Ramos (cell line): ENCODE measurements at regions not wholly inside any gene's neighbourhood (a gene's known extent, or its start where the extent isn't known, plus 50 kb on each side); places are given as distances from the start of the nearest gene placed in this dataset.
"Not testable (repeated sequence)": the region's sequence is repeated elsewhere in the genome, so short reads cannot be mapped to it uniquely, and the experiment has no call there.

Source experiments
- in situ Hi-C: fragments of 300-500 bp; cut with MboI; formaldehyde crosslinking; loops from one replicate; pipeline ENCODE4 v1.14.3; 2022; ENCODE audit warnings: low sequenced_read_pairs; ENCODE audit not compliant: unreplicated experiment

DNA sequence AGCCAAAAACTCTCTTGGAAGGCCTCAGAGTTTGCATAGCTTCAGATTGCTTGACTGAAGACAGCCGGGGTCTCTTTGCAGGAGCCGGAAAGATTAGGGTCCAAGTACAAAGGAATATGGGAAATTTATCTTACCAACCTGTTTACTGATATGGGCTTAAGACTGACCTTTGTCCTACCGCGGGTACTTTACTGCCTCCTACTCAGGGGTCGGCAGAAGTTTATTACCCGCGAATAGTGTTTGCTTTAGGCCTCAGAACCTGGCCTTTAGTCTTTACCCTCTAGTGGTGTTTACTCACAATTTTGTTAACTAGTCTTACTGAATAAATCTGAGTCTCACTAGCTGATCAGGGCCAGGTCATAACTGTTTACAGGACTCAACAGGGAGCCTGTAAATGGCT, 765.4 kb upstream of the SPRY2 start:
- in situ Hi-C loops: no loop called here

DNA sequence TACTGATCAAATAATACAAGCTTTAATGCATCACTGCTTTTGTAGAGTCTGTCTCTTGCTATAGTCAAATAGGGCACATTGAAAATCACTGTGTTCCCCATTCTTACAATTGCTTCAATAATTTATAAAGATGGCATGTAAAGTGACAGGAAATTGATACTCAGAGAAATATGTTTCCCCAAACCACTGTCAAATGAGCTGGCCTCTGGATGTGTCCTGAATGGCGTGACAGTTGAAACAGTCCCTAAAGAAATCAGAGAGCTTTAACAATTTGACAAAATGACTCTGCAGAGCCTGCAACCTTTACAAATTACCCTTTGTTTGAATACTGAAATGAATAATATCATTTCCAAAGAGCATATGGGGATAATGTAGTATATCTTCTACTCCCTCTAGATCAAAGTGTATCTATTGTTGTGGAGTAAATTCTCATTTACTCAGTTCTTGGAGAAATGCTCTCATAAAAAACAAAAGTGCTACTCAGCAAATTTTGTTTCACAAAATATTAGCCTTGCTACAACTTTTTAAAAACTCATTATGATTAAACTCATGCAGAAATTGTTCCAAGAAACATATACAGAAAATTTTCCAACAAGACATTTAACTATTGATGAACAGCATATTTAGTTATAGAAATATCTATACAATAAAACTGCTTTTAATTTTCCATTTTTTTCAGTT, 763.2 kb upstream of the SPRY2 start:
- in situ Hi-C loops: no loop called here

DNA sequence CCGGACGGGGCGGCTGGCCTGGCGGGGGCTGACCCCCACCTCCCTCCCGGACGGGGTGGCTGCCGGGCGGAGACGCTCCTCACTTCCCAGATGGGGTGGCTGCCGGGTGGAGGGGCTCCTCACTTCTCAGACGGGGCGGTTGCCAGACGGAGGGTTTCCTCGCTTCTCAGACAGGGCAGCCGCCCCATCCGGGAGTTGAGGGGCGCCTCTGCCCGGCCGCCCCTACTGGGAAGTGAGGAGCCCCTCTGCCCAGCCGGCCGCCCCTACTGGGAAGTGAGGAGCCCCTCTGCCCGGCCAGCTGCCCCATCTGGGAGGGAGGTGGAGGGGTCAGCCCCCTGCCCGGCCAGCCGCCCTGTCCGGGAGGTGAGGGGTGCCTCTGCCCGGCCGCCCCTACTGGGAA, 761.1 kb upstream of the SPRY2 start:
- in situ Hi-C loops: not testable (repeated sequence)

DNA sequence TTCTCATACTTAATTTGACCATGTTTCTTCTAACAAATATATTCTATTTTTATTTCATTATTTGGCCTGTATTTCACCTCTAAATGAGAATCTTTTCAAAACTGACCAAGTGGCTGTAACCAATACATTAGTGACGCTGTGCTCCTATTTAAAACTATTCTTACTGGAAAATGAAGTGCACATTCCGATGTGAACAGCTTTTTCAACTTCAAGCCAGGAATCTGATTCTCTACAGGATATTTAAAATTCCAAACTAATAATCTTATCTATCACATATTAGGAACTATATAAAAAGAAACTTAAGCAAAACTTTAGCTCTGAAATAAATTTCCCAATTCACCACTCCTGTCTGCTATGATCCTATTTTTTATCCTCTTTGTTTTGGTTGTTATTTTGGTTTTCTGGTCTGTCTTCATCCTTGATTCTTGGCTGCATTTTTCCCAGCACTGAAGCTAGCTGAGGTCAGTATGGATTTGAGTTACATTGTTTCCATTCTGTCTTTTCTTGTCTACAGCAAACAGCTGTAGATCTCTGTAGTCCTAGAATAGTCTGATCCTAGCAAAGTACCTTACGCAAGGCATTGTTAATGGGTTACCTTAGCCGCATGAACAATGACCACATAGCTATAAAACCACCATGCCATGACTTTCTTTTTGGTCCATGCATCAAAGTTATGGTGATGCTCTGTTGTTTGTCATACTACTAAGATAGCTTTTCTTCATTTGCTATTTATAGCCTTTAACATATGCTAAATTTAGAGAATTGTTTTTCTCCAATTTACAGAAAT, 748.6 kb upstream of the SPRY2 start:
- in situ Hi-C loops: no loop called here

DNA sequence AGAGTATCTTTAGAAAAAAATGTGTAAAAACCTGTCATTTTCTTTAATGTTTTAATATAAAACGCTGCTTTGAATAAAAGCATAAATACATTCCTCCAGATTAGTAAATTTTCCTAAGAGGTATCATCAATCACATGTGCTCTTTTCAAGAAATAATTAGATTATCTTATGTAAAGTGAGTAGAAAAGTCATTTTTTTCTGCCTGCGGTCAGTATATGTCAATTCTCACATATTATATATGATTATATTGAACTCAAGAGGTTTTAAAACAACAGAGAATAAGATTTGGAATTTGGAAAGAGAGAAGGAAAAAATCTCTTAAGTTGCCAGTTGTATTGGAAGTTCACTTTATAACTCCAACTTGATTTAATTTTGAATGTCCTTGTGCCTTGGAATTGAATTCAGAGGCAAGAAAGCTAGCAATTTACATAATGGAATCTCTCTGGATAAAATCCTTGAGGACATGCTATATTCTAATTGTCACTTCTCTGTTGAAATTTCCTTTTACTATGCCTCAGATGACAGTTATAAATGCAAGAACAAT, 740.1 kb upstream of the SPRY2 start:
- in situ Hi-C loops: no loop called here

DNA sequence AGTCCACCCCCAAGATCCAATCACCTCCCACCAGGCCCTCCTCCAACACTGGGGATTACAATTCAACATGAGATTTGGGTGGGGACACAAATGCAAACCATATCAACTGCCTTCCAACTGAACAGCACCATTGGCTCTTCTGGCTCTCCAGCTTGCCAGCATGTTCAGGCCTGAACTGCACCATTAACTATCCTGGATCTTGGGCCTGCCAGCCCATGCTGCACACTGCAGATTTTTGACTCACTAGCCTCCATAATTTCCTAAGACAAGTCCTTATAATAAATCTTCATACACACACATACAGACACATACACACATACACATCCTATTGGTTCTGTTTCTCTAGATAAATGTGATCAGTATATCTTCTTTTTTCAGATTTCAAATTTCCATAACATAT, 737.1 kb upstream of the SPRY2 start:
- in situ Hi-C loops: no loop called here

DNA sequence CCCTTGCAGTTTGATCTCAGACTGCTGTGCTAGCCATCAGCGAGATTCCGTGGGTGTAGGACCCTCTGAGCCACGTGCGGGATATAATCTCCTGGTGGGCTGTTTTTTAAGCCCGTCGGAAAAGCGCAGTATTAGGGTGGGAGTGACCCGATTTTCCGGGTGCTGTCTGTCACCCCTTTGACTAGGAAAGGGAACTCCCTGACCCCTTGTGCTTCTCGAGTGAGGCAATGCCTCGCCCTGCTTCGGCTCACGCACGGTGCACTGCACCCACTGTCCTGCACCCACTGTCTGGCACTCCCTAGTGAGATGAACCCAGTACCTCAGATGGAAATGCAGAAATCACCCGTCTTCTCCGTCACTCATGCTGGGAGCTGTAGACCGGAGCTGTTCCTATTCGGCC, 728.9 kb upstream of the SPRY2 start:
- in situ Hi-C loops: not testable (repeated sequence)

DNA sequence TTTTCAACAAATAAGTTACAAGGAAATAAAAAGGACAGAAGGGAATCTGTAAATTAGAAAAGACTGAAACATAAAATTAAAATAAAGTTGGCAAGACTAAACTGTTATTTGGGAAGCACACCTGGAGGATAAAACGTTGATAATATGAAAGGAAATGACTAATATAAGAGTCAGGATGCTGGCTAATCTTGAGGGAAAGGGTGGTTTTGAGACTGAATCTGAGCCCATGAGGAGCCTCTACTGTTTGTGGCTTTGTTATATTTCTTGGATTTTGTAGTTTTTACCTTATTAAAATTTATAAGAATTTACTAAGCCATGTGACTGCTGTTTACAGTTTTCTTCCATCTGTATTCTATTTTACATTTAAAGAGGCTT, 718.0 kb upstream of the SPRY2 start:
- in situ Hi-C loops: no loop called here

DNA sequence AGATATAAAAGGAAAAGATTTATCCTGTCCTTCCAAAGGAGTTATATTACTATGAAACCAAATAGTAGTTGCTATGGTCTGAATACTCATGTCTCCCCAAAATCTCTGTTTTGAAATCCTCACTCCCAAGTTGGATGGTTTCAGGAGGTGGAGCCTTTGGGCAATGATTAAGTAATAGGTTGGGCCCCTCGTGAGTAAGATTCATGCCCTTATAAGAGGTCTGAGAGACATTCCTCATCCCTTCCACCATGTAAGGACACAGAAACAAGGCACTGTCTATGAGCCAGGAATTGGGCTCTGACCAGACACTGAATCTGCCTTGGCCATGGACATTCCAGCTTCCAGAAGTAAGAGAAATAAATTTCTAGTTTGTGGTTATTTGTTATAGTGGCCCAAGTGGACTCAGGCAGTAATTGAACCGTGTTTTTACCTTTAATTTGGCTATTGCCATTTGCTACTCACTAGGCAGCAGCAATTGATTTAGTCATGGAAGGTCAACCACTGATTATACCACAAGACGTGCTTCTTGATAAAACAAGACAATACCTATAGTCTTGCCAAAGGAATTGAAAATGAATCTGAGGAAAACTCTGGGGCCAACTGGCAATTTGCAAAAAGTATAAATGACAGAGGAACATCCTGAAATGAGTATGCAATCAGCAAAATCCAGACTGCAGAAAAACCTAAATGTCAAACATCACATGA, 717.4 kb upstream of the SPRY2 start:
- in situ Hi-C loops: no loop called here

DNA sequence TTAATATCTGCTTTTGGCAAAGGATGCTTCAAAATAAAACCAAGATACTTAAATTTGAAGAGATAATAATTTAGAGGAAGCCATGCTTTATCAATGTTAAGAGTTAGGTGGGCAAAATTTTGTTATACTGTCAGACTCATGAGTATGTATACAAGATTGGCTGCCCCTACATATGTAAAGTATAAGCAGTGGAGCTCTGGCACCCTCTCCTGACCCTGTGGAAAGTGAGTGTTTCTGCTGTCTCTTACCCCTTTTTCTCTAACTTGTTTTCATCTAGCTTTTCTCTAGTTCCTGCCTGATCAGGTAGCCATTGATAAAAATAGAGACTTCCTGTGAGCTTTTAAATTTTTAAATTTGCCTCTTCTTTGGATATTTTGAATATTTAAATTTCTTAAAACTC, 710.9 kb upstream of the SPRY2 start:
- in situ Hi-C loops: no loop called here

DNA sequence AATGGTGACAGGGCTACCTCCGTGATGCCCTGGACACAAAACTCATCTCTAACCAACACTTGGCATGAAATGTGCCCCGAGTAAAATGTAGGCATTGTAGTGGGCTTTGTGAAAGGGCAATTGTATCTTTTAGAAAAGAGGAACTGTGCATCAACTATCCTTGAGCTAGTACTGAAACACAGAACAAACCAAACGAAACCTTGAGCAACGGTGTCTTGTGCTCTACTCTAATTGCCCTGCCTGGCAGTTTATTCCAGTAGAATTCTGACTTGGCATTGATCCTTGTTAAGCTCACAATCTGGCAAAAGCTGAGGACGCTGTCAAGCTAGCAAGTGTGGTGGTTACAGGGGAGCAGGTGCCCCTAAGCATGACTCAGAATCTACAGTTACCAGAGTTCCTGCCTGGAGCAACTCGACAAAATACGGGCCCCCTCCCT, 707.1 kb upstream of the SPRY2 start:
- in situ Hi-C loops: no loop called here

DNA sequence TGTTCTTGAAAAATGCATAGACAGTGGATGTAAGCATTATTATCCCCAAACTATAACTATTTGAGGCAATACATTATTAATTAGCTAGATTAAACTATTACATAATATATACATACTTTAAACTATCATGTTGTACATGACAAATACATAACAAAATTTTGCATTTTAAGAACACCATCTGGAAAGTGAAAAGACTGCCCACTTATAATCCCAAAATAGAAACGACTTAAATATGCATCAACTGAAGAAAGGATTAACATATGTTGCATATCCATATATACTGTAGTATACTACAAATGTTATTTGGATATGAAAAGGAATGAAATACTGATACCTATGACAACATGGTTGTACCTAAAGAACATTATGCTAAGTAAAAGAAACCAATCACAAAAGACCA, 700.8 kb upstream of the SPRY2 start:
- in situ Hi-C loops: no loop called here

DNA sequence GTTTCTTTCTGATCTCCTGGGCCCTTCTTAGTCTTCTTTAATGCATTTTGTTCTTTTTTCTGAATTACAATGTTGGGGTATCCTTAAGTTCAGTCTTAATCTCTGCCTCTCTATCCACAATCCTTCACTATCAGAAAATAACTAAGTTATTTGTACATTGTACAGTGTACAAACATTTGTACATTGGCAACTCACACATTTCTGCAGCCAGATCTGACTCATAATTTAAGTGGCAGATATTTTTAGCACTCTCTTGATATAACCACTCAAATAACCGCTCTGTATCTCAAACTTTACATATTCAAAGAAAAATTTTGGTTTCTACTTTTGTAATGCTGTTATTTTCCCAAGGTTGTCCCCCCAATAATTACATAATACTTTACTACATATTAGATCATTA, 691.1 kb upstream of the SPRY2 start:
- in situ Hi-C loops: no loop called here

DNA sequence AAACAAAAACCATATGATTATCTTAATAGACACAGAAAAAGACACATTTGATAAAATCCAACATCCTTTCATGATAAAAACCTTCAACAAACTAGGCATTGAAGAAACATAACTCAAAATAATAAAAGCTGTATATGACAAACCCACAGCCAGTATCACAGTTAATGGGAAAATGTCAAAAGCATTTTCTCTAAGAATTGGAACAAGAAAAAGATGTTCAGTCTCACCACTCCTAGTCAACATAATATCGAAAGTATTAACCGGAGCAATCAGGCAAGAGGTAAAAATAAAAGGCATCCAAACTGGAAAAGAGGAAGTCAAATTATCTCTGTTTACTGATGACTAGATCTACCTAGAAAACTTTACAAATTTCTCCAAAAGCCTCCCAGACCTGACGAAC, 684.2 kb upstream of the SPRY2 start:
- in situ Hi-C loops: no loop called here

DNA sequence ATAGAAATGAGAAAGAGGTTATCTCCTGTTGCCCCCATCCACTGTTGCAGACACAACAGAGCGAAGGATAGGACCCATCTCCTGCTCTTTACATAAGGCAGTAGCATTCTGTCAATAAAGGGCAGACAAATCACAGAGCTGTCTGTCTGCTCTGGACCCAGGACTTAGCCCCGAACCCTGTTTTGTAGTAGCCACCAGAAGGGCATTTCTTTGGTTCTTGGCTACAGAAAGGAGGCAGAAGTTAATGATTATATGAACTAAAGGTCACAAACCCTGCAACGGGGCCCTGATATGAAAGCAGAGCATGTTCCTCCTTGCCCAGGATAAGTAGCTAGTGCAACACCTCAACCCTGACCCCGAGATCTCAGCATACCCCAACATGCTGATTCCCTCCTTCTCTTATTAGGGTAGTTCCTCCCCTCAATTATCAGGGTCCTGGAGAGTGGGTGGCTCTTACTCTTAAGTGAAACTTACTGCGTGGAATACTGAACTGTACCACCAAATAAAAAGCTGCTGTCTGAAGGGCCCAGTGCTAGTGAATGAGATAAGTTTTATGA, 680.4 kb upstream of the SPRY2 start:
- in situ Hi-C loops: loop anchor here (25.0 kb wide), 1 partner anchor 684 kb away; the partner anchor contains the start of gene SPRY2

DNA sequence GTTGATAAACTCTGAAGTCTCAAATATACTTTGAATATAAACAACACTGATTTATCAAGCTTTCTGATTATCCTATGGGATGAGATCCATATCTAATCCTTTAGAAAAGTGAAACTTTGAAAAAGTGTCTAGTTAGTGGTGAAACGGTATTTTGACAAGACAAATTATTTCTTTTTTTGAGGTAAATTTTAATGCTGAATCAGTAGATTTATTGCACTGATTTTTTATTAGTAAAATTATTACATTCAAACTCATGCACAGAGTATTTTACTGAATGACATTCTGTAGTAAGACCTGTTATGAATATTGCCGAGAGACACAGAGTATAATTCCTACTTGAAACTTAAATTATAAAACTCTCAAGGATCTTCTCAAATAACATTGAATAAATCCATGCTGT, 679.1 kb upstream of the SPRY2 start:
- in situ Hi-C loops: loop anchor here (25.0 kb wide), 1 partner anchor 683 kb away; the partner anchor contains the start of gene SPRY2

DNA sequence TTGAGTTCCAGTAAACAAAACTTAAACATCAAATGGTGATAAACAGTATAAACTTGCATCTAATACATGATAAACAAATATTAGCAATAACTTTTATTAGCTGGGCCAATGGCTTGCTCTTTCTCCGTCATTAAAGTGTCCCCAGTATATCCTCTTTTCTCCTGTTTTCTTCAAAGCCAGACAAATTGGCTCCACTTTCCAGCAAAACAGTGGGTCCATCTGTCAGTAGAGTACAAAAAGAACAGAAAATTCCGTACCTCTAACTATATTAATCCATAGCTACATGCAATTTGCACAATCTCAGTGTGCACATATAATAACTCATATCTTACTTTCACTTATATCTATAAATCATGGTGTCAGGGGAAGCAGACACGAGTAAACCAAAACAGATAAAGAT, 678.0 kb upstream of the SPRY2 start:
- in situ Hi-C loops: loop anchor here (5.0 to 25.0 kb wide), 2 partner anchors 682 to 1337 kb away; partner anchors contain the start of gene SPRY2

DNA sequence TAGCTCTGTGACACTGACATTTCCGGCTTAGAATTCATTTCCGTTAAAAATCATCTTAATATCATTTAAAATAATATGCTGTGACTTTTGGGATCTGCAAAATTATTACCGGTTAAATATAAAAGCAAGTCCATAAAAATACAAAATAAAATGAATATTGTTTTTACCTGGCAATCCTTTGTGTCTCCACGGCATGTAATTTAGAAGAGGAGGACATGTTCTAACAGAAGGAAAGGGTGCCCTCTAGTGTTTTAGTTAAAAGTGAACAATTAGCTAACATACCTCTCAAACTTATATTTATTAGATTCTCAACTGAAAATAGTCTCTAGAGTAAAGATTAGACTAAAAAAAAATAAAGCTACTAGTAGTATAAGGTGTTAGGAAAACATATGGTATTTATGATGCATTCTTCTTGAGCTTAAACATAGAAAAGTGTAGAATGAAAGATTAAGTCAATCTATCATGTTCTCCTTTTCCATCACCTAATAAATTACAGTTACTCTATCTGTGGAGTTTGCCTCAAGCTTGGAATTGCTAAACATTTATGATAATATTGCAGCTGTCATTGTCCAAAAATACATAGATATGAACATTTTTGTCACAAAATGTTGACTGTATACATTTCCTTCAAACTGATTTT, 676.7 kb upstream of the SPRY2 start:
- in situ Hi-C loops: loop anchor here (5.0 to 25.0 kb wide), 2 partner anchors 680 to 1335 kb away; partner anchors contain the start of gene SPRY2

DNA sequence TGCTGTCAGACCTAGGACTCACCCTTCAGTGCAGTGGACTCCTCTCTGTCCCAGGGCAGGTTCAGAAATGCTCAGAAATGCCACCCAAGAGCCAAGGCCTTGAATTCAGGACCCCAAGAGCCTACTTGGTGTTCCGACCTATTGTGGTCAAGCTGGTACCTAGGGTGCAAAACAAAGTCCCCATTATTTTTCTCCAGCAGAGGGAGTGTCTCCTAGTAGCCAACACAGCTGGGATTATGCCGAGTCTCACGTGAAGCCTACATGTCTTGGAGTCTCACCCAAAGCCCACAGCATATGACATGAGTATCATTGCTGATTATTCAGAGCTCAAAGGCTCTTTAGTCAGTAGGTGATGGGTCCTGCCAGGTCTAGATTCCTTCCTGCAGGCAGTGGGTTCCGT, 671.1 kb upstream of the SPRY2 start:
- in situ Hi-C loops: loop anchor here (25.0 kb wide), 1 partner anchor 675 kb away; the partner anchor contains the start of gene SPRY2
